GM12878 (cell line): ENCODE measurements at regions not wholly inside any gene's neighbourhood (a gene's known extent, or its start where the extent isn't known, plus 50 kb on each side); places are given as distances from the start of the nearest gene placed in this dataset.

ENCODE experiments used
- ATAC-seq: fragments of 200-7000 bp; cut with Tn5 transposase; 3 replicates; pipeline ENCODE4 v1.9.1; 2020; ENCODE audit warnings: mild to moderate bottlenecking, moderate library complexity
- BruUV-seq: library from RNA; stranded (reverse); fragments of 400-500 nt; replicated peaks from 2 replicates; lab custom pipeline; 2021; lab: Mats Ljungman, UMichigan
- CTCF ChIA-PET: fragments of 300-600 bp; sonication (Branson Sonifier 250); formaldehyde crosslinking; extraction: SDS; loops from one replicate; lab custom pipeline; 2021; ENCODE audit warnings: inconsistent platforms; lab: Yijun Ruan, JAX
- POLR2A ChIA-PET: fragments of 350-600 bp; formaldehyde crosslinking; extraction: SDS; loops from one replicate; lab custom pipeline; 2021; ENCODE audit warnings: inconsistent platforms; lab: Charles Lee
- RAD21 ChIA-PET: fragments of 300-600 bp; sonication (Branson Sonifier 250); formaldehyde crosslinking; loops from one replicate; lab custom pipeline; 2023; ENCODE audit warnings: antibody characterized with exemption; ENCODE audit not compliant: unreplicated experiment; lab: Charles Lee
- SMC1A ChIA-PET: fragments of 300-600 bp; sonication (Branson Sonifier 250); formaldehyde crosslinking; loops from one replicate; lab custom pipeline; 2023; ENCODE audit not compliant: unreplicated experiment, uncharacterized antibody; lab: Charles Lee
- DNase-seq: peaks from one replicate; pipeline ENCODE4 v3.0.0-alpha.2; 2011; ENCODE audit warnings: low read depth, low spot score
- FAIRE-seq: peaks from 3 replicates; lab custom pipeline; 2011; peaks lifted over from hg19 to GRCh38; lab: Jason Lieb, UNC
- H2AFZ ChIP-seq: 2 replicates; pipeline ENCODE4 v1.6.0; 2011; ENCODE audit warnings: low read depth, low read length, control low read depth; ENCODE audit not compliant: control insufficient read depth
- H3K27ac ChIP-seq: 2 replicates; pipeline ENCODE4 v1.5.1; 2011; ENCODE audit warnings: control low read depth; ENCODE audit not compliant: control insufficient read depth, insufficient read depth
- H3K27me3 ChIP-seq, 2 experiments: replicated peaks in 1 of 2; 2 replicates each; pipeline versions ENCODE4 v1.6.0 to v1.6.1; 2011; ENCODE audit warnings: low read length in 1 of 2; ENCODE audit not compliant: control insufficient read depth in 2 of 2, insufficient read depth in 2 of 2
- H3K36me3 ChIP-seq, 2 experiments: 2 replicates each; pipeline ENCODE4 v1.5.1; 2011; ENCODE audit warnings: low read length in 1 of 2; ENCODE audit not compliant: control insufficient read depth in 2 of 2, insufficient read depth in 2 of 2
- H3K4me1 ChIP-seq: 2 replicates; pipeline ENCODE4 v1.6.1; 2011; ENCODE audit warnings: mild to moderate bottlenecking, low read length, moderate library complexity, mixed read lengths; ENCODE audit not compliant: control insufficient read depth, insufficient read depth
- H3K4me2 ChIP-seq: 2 replicates; pipeline ENCODE4 v1.6.0; 2011; ENCODE audit warnings: control low read depth; ENCODE audit not compliant: control insufficient read depth, insufficient read depth
- H3K4me3 ChIP-seq: fragments of 200-600 bp; sonication (generic); 2 replicates; pipeline ENCODE4 v1.5.1; 2016
- H3K79me2 ChIP-seq: 2 replicates; pipeline ENCODE4 v1.6.0; 2011; ENCODE audit warnings: low read length; ENCODE audit not compliant: control insufficient read depth, insufficient read depth
- H3K9ac ChIP-seq: 2 replicates; pipeline ENCODE4 v1.8.0; 2011; ENCODE audit warnings: low read length, control low read depth, mixed read lengths; ENCODE audit not compliant: control insufficient read depth, insufficient read depth
- H3K9me3 ChIP-seq: replicated peaks from 3 replicates; pipeline ENCODE4 v1.5.1; 2011; ENCODE audit warnings: mild to moderate bottlenecking, low read length; ENCODE audit not compliant: control insufficient read depth, insufficient read depth
- H4K20me1 ChIP-seq: 2 replicates; pipeline ENCODE4 v1.6.0; 2011; ENCODE audit not compliant: control insufficient read depth, insufficient read depth
- BCL11A ChIP-seq: IDR thresholded peaks from 2 replicates; pipeline ENCODE4 v1.6.1; 2011; ENCODE audit warnings: low read depth, low read length
- BMI1 ChIP-seq: fragments of 450-650 bp; IDR thresholded peaks from 2 replicates; pipeline ENCODE4 v1.6.1; 2016; ENCODE audit warnings: mild to moderate bottlenecking, moderate library complexity, borderline replicate concordance
- KAT2A ChIP-seq: conservative IDR thresholded peaks from 2 replicates; pipeline ENCODE4 v1.6.1; 2011; ENCODE audit warnings: low read depth, low read length; ENCODE audit not compliant: control insufficient read depth
- POLR2A ChIP-seq: IDR thresholded peaks from 2 replicates; pipeline ENCODE4 v1.6.1; 2011; ENCODE audit warnings: low read depth, mild to moderate bottlenecking, low read length
- SP1 ChIP-seq: IDR thresholded peaks from one replicate; pipeline ENCODE4 v1.6.1; 2011; ENCODE audit warnings: low read depth, low read length
- SREBF1 ChIP-seq: IDR thresholded peaks from 2 replicates; pipeline ENCODE4 v1.6.1; 2012; ENCODE audit warnings: mild to moderate bottlenecking, low read length
- WRNIP1 ChIP-seq: IDR thresholded peaks from 2 replicates; pipeline ENCODE4 v1.6.1; 2011; ENCODE audit warnings: low read depth, low read length, improper control_type of control experiment, borderline replicate concordance
- ZNF24 ChIP-seq: fragments of 450-650 bp; IDR thresholded peaks from 2 replicates; pipeline ENCODE4 v1.6.1; 2017; ENCODE audit warnings: antibody characterized with exemption, mild to moderate bottlenecking
- WGBS: methylation state at CpG from one replicate; pipeline ENCODE4 v1.1.6; 2016; ENCODE audit warnings: low lambda C conversion rate; ENCODE audit not compliant: insufficient replicate concordance, insufficient coverage; ENCODE audit errors: missing lambda C conversion rate; 5-methylcytosine and 5-hydroxymethylcytosine counted together
- in situ Hi-C: fragments of 300-500 bp; cut with MboI; formaldehyde crosslinking; loops from 9 replicates; pipeline ENCODE4 v1.14.3; 2018; ENCODE audit warnings: mixed read lengths
- intact Hi-C: fragments of 100-400 bp; cut with micrococcal nuclease; formaldehyde crosslinking; loops from one replicate; pipeline ENCODE4 v1.14.2; 2022; ENCODE audit not compliant: unreplicated experiment
- TF ChIP-seq, protein P1 (sequence below): fragments of 450-650 bp; IDR thresholded peaks from 2 replicates; pipeline ENCODE4 v1.6.1; 2017; ENCODE audit warnings: low read depth, mild to moderate bottlenecking, moderate library complexity
- TF ChIP-seq, protein P2 (sequence below): fragments of 450-650 bp; IDR thresholded peaks from 2 replicates; pipeline ENCODE4 v1.6.1; 2016; ENCODE audit warnings: mild to moderate bottlenecking, moderate library complexity, borderline replicate concordance
- TF ChIP-seq, protein P3 (sequence below): IDR thresholded peaks from 2 replicates; pipeline ENCODE4 v1.6.1; 2011; ENCODE audit warnings: mild to moderate bottlenecking, low read depth, low read length, moderate library complexity; ENCODE audit not compliant: insufficient replicate concordance
- TF ChIP-seq, protein P4 (sequence below): fragments of 450-650 bp; IDR thresholded peaks from 2 replicates; pipeline ENCODE4 v1.6.1; 2016; ENCODE audit warnings: mild to moderate bottlenecking
- TF ChIP-seq, protein P5 (sequence below): IDR thresholded peaks from 2 replicates; pipeline ENCODE4 v1.6.1; 2012; ENCODE audit warnings: low read depth, low read length, improper control_type of control experiment

DNA sequence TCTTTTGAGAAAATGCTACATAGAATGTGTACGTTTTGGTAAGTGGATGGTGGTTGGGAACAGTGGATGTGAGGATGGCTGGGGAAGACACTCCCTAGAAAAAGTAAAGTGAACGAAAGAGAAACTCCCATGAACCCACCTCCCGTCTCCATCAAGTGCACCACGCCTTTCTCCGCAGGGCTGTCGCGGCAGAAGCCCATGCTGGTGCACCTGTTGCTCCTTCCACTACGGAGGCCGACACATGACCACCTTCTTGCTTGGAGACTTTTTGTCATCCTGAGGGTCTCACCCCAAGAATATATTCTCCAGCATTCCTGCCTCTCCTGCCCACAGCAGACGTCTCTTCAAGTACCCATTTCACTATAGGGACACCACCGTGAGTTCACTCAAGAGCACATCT is 630.4 kb upstream of the PFKP start (continued):
- no peak for TF ChIP-seq KAT2A

DNA sequence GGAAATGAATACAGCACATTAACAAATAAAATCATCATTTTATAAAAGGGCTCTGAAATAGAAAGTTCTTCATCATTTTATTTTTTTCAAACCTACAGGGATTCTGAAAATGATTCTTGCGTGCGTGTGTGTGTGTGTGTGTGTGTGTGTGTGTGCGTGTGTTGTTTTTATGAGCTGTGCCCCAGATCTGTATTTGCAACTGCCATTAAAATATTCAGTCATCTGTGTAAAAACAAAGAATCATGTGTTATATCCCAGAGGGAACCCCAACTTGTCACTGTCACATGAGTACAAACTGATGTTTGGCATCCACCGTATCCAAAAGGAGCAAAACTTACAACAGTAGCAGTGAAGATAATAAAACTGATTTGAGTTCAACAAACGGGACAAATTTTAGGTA is 635.4 kb upstream of the PFKP start:
- RAD21 ChIA-PET = no interaction called here
- FAIRE-seq = no peak
- H3K79me2 ChIP-seq = no peaks in the 10 kb centered on the region
- no peak for TF ChIP-seq BCL11A
- TF ChIP-seq, protein P1, sequence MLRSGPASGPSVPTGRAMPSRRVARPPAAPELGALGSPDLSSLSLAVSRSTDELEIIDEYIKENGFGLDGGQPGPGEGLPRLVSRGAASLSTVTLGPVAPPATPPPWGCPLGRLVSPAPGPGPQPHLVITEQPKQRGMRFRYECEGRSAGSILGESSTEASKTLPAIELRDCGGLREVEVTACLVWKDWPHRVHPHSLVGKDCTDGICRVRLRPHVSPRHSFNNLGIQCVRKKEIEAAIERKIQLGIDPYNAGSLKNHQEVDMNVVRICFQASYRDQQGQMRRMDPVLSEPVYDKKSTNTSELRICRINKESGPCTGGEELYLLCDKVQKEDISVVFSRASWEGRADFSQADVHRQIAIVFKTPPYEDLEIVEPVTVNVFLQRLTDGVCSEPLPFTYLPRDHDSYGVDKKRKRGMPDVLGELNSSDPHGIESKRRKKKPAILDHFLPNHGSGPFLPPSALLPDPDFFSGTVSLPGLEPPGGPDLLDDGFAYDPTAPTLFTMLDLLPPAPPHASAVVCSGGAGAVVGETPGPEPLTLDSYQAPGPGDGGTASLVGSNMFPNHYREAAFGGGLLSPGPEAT = no peak
- no peak for TF ChIP-seq WRNIP1
- TF ChIP-seq ZNF24 = no peak
- no peak for TF ChIP-seq SP1
- TF ChIP-seq BMI1 = no peak
- TF ChIP-seq, protein P2, sequence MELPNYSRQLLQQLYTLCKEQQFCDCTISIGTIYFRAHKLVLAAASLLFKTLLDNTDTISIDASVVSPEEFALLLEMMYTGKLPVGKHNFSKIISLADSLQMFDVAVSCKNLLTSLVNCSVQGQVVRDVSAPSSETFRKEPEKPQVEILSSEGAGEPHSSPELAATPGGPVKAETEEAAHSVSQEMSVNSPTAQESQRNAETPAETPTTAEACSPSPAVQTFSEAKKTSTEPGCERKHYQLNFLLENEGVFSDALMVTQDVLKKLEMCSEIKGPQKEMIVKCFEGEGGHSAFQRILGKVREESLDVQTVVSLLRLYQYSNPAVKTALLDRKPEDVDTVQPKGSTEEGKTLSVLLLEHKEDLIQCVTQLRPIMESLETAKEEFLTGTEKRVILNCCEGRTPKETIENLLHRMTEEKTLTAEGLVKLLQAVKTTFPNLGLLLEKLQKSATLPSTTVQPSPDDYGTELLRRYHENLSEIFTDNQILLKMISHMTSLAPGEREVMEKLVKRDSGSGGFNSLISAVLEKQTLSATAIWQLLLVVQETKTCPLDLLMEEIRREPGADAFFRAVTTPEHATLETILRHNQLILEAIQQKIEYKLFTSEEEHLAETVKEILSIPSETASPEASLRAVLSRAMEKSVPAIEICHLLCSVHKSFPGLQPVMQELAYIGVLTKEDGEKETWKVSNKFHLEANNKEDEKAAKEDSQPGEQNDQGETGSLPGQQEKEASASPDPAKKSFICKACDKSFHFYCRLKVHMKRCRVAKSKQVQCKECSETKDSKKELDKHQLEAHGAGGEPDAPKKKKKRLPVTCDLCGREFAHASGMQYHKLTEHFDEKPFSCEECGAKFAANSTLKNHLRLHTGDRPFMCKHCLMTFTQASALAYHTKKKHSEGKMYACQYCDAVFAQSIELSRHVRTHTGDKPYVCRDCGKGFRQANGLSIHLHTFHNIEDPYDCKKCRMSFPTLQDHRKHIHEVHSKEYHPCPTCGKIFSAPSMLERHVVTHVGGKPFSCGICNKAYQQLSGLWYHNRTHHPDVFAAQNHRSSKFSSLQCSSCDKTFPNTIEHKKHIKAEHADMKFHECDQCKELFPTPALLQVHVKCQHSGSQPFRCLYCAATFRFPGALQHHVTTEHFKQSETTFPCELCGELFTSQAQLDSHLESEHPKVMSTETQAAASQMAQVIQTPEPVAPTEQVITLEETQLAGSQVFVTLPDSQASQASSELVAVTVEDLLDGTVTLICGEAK = no peak
- TF ChIP-seq, protein P3, sequence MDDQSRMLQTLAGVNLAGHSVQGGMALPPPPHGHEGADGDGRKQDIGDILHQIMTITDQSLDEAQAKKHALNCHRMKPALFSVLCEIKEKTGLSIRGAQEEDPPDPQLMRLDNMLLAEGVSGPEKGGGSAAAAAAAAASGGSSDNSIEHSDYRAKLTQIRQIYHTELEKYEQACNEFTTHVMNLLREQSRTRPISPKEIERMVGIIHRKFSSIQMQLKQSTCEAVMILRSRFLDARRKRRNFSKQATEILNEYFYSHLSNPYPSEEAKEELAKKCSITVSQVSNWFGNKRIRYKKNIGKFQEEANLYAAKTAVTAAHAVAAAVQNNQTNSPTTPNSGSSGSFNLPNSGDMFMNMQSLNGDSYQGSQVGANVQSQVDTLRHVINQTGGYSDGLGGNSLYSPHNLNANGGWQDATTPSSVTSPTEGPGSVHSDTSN = no peak
- TF ChIP-seq, protein P4, sequence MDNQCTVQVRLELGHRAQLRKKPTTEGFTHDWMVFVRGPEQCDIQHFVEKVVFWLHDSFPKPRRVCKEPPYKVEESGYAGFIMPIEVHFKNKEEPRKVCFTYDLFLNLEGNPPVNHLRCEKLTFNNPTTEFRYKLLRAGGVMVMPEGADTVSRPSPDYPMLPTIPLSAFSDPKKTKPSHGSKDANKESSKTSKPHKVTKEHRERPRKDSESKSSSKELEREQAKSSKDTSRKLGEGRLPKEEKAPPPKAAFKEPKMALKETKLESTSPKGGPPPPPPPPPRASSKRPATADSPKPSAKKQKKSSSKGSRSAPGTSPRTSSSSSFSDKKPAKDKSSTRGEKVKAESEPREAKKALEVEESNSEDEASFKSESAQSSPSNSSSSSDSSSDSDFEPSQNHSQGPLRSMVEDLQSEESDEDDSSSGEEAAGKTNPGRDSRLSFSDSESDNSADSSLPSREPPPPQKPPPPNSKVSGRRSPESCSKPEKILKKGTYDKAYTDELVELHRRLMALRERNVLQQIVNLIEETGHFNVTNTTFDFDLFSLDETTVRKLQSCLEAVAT = no peak
- no peak for TF ChIP-seq POLR2A
- TF ChIP-seq, protein P5, sequence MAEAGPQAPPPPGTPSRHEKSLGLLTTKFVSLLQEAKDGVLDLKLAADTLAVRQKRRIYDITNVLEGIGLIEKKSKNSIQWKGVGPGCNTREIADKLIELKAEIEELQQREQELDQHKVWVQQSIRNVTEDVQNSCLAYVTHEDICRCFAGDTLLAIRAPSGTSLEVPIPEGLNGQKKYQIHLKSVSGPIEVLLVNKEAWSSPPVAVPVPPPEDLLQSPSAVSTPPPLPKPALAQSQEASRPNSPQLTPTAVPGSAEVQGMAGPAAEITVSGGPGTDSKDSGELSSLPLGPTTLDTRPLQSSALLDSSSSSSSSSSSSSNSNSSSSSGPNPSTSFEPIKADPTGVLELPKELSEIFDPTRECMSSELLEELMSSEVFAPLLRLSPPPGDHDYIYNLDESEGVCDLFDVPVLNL = no peak
- no peak for TF ChIP-seq SREBF1

More for the DNA sequence above, 635.4 kb upstream of the PFKP start:
- WGBS = 33% methylated on average over 5 of the region's 5 CpGs
- no peak overlapping the region for H3K4me2 ChIP-seq
- H4K20me1 ChIP-seq = no peaks in the 10 kb centered on the region
- CTCF ChIA-PET = no interaction called here
- no TSS peak for BruUV-seq
- no peak overlapping the region for H2AFZ ChIP-seq
- H3K27ac ChIP-seq = no peak overlapping the region
- ATAC-seq (no peak), DNase-seq (no peak)
- H3K4me1 ChIP-seq = no peaks in the 10 kb centered on the region
- no peaks in the 10 kb centered on the region for H3K9me3 ChIP-seq
- SMC1A ChIA-PET = no interaction called here
- H3K9ac ChIP-seq = no peak overlapping the region
- H3K27me3 ChIP-seq = no peaks in the 10 kb centered on the region
- in situ Hi-C loops = no loop called here
- no peak overlapping the region for H3K4me3 ChIP-seq
- POLR2A ChIA-PET = no interaction called here
- intact Hi-C loops = no loop called here
- no peaks in the 10 kb centered on the region for H3K36me3 ChIP-seq
